ENCODE measurements at regions not wholly inside any gene's neighbourhood (a gene's known extent, or its start where the extent isn't known, plus 50 kb on each side); places are given as distances from the start of the nearest gene placed in this dataset.

DNA sequence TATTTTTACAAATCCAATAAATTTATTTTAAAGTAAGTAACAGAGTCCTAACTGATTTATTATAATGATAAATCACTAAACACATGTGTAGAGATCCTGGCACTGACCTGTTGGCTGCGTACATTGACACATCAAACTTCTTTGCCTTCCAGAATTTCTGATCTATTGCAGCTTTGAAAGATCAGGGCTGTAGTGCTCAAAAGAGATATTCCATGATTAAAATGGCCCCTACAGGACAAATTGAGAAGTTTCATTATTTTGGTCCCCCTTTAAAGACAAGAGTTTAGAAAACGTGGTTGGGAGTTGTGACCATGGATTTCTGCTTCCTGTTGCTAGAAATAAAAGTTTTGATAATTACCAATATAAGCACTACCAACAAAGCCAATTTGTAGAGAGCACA is 87.7 kb upstream of the PDK4 start:
- H4K5ac ChIP-seq (ENCODE audit: low read depth, low read length) = no peak overlapping the region
- H2BK120ac ChIP-seq (ENCODE audit: low read depth, low read length) = no peak overlapping the region
- no peak overlapping the region for H3K4me2 ChIP-seq (ENCODE audit: low read depth, low read length)
- TF ChIP-seq, protein P1, sequence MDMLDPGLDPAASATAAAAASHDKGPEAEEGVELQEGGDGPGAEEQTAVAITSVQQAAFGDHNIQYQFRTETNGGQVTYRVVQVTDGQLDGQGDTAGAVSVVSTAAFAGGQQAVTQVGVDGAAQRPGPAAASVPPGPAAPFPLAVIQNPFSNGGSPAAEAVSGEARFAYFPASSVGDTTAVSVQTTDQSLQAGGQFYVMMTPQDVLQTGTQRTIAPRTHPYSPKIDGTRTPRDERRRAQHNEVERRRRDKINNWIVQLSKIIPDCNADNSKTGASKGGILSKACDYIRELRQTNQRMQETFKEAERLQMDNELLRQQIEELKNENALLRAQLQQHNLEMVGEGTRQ (IDR thresholded peaks at IDR 0.05; ENCODE audit: low read depth, low read length) = no peak
- TF ChIP-seq RAD21 (IDR thresholded peaks at IDR 0.05; ENCODE audit: low read length) (peak; percentile 57), NFE2L2 (IDR thresholded peaks at IDR 0.05; ENCODE audit: low read depth, low read length) (no peak), BHLHE40 (IDR thresholded peaks at IDR 0.05; ENCODE audit: low read depth, low read length) (no peak), FOS (IDR thresholded peaks at IDR 0.05; ENCODE audit: low read depth, low read length) (no peak), POLR2A (IDR thresholded peaks at IDR 0.05; ENCODE audit: low read depth, low read length) (no peak), RFX5 (IDR thresholded peaks at IDR 0.05; ENCODE audit: low read depth, low read length) (no peak), MXI1 (IDR thresholded peaks at IDR 0.05; ENCODE audit: borderline replicate concordance, low read depth, low read length) (no peak), MAZ (IDR thresholded peaks at IDR 0.05; ENCODE audit: borderline replicate concordance, low read depth, low read length) (no peak), RCOR1 (IDR thresholded peaks at IDR 0.05; ENCODE audit: insufficient replicate concordance, low read length) (no peak), CHD1 (IDR thresholded peaks at IDR 0.05; ENCODE audit: low read depth, low read length) (no peak), CEBPB (IDR thresholded peaks at IDR 0.05; ENCODE audit: low read depth, low read length) (no peak), SMC3 (IDR thresholded peaks at IDR 0.05; ENCODE audit: low read depth, low read length) (peak; percentile 41), MAFK (IDR thresholded peaks at IDR 0.05; ENCODE audit: low read depth, low read length) (no peak)
- TF ChIP-seq, protein P2, sequence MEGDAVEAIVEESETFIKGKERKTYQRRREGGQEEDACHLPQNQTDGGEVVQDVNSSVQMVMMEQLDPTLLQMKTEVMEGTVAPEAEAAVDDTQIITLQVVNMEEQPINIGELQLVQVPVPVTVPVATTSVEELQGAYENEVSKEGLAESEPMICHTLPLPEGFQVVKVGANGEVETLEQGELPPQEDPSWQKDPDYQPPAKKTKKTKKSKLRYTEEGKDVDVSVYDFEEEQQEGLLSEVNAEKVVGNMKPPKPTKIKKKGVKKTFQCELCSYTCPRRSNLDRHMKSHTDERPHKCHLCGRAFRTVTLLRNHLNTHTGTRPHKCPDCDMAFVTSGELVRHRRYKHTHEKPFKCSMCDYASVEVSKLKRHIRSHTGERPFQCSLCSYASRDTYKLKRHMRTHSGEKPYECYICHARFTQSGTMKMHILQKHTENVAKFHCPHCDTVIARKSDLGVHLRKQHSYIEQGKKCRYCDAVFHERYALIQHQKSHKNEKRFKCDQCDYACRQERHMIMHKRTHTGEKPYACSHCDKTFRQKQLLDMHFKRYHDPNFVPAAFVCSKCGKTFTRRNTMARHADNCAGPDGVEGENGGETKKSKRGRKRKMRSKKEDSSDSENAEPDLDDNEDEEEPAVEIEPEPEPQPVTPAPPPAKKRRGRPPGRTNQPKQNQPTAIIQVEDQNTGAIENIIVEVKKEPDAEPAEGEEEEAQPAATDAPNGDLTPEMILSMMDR (conservative IDR thresholded peaks at IDR 0.05; ENCODE audit: low read depth, low read length) = peak; percentile 64
- TF ChIP-seq, protein P3, sequence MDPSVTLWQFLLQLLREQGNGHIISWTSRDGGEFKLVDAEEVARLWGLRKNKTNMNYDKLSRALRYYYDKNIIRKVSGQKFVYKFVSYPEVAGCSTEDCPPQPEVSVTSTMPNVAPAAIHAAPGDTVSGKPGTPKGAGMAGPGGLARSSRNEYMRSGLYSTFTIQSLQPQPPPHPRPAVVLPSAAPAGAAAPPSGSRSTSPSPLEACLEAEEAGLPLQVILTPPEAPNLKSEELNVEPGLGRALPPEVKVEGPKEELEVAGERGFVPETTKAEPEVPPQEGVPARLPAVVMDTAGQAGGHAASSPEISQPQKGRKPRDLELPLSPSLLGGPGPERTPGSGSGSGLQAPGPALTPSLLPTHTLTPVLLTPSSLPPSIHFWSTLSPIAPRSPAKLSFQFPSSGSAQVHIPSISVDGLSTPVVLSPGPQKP (IDR thresholded peaks at IDR 0.05; ENCODE audit: borderline replicate concordance, low read depth, low read length) = no peak
- H3K27me3 ChIP-seq (ENCODE audit: control insufficient read depth, insufficient read depth, low read length) = peaks cover 2% of the 10 kb centered on the region; the same call in 1 of the 2 replicates
- BruUV-seq (replicated peaks) = no TSS peak
- no peak overlapping the region for H2BK20ac ChIP-seq (ENCODE audit: low read depth, low read length)
- ChIA-PET CTCF (interaction anchor here (0.6 to 1.7 kb wide), 11 partner anchors 11 to 173 kb away, joined by 3 to 10 read pairs (median 4); no protein-coding TSS in a partner anchor), POLR2A (ENCODE audit: unreplicated experiment) (interaction anchor here (0.7 kb wide), 1 partner anchor 41 kb away, joined by 5 read pairs; no protein-coding TSS in a partner anchor)
- H4K91ac ChIP-seq (ENCODE audit: insufficient read depth, low read depth, low read length) = no peak overlapping the region
- no peaks in the 10 kb centered on the region for H3K36me3 ChIP-seq (ENCODE audit: control insufficient read depth, insufficient read depth, low read length)
- in situ Hi-C loops (cut with MboI; ENCODE audit: low sequenced_read_pairs) = loop anchor here (5.0 kb wide), 1 partner anchor 147 kb away; no protein-coding TSS in a partner anchor
- H3K9ac ChIP-seq (ENCODE audit: low read depth, low read length) = no peak overlapping the region
- no peak overlapping the region for H3K18ac ChIP-seq (ENCODE audit: low read depth, low read length)
- no peak overlapping the region for H3K23ac ChIP-seq (ENCODE audit: low read depth, low read length)
- WGBS, 2 experiments (ENCODE audit: extremely low coverage in 2 of 2, insufficient read length in 1 of 2) = no CpG with 5 or more reads among the region's 2 CpGs
- H3K79me1 ChIP-seq (ENCODE audit: low read depth in 1 of 2, low read length in 2 of 2) = no peaks in the 10 kb centered on the region
- no peak overlapping the region for H2AK9ac ChIP-seq (replicated peaks; ENCODE audit: low read depth, low read length, poor library complexity)
- no peak overlapping the region for H2BK5ac ChIP-seq (ENCODE audit: low read depth, low read length, poor library complexity, severe bottlenecking)
- no peaks in the 10 kb centered on the region for H3K9me1 ChIP-seq (ENCODE audit: insufficient read depth, low read length)
- no peak overlapping the region for H2AK5ac ChIP-seq (ENCODE audit: low read depth, low read length)
- no peaks in the 10 kb centered on the region for H3K4me1 ChIP-seq (ENCODE audit: control insufficient read depth, insufficient read depth, low read length)
- H4K20me1 ChIP-seq (ENCODE audit: insufficient read depth, low read length) = no peaks in the 10 kb centered on the region
- no peak overlapping the region for H2BK15ac ChIP-seq (ENCODE audit: low read depth, low read length)
- ATAC-seq (ENCODE audit: low read depth) (peak; percentile 74), DNase-seq (peak; percentile 30)
- no peak overlapping the region for H3K14ac ChIP-seq (replicated peaks; ENCODE audit: low read depth, low read length)
- H4K8ac ChIP-seq (ENCODE audit: low read depth in 2 of 2, low read length in 2 of 2) = no peak overlapping the region
- intact Hi-C loops (cut with micrococcal nuclease) = loop anchor here (1.0 to 5.0 kb wide), 2 partner anchors 77 to 139 kb away; no protein-coding TSS in a partner anchor
- no peak overlapping the region for H3K56ac ChIP-seq (ENCODE audit: extremely low read depth, insufficient read depth, low read length)
- no peak overlapping the region for H3K27ac ChIP-seq (ENCODE audit: insufficient read depth, low read length)
- no peaks in the 10 kb centered on the region for H3K9me3 ChIP-seq (ENCODE audit: control insufficient read depth, insufficient read depth, low read length)
- no peak overlapping the region for H3K4me3 ChIP-seq (ENCODE audit: insufficient read depth, low read depth, low read length)
- dilution Hi-C loops (cut with HindIII; ENCODE audit: low sequenced_read_pairs, unreplicated experiment) = loop anchor here (25.0 kb wide), 1 partner anchor 172 kb away; no protein-coding TSS in a partner anchor
- H2AFZ ChIP-seq (replicated peaks; ENCODE audit: low read length, poor library complexity) = no peak overlapping the region
- no peak overlapping the region for H3K4ac ChIP-seq (ENCODE audit: low read depth, low read length)
